Neural cell (in vitro differentiated cells): ENCODE measurements at regions not wholly inside any gene's neighbourhood (a gene's known extent, or its start where the extent isn't known, plus 50 kb on each side); places are given as distances from the start of the nearest gene placed in this dataset.

Experiments used
- H2AFZ ChIP-seq: fragments of 200-600, 300-800 bp; sonication (generic), shearing (Covaris generic); 2 replicates; pipeline ENCODE4 v1.6.0; 2014; ENCODE audit warnings: low read depth, mild to moderate bottlenecking, antibody characterized with exemption, low read length, moderate library complexity
- H3F3A ChIP-seq: fragments of 200-600 bp; shearing (Covaris generic); 2 replicates; pipeline ENCODE4 v1.6.1; 2016; ENCODE audit warnings: mild to moderate bottlenecking, moderate library complexity, mixed read lengths, antibody characterized with exemption, low read length; ENCODE audit not compliant: insufficient read depth, poor library complexity, severe bottlenecking
- H3K27ac ChIP-seq: fragments of 200-600, 300-800 bp; sonication (generic), shearing (Covaris generic); 2 replicates; pipeline ENCODE4 v1.5.1; 2014; ENCODE audit warnings: mild to moderate bottlenecking, low read length, moderate library complexity
- H3K27me3 ChIP-seq: fragments of 300-800, 200-600 bp; sonication (generic), shearing (Covaris generic); 2 replicates; pipeline ENCODE4 v1.6.0; 2014; ENCODE audit warnings: mild to moderate bottlenecking, low read depth, low read length, moderate library complexity; ENCODE audit not compliant: insufficient read depth
- H3K36me3 ChIP-seq: fragments of 300-800, 200-600 bp; sonication (generic), shearing (Covaris generic); 2 replicates; pipeline ENCODE4 v1.5.1; 2014; ENCODE audit warnings: mild to moderate bottlenecking, antibody characterized with exemption, low read length, moderate library complexity; ENCODE audit not compliant: insufficient read depth
- H3K4me2 ChIP-seq: fragments of 300-800, 200-600 bp; sonication (generic), shearing (Covaris generic); 2 replicates; pipeline ENCODE4 v1.6.0; 2014; ENCODE audit warnings: mild to moderate bottlenecking, low read length
- H3K4me3 ChIP-seq: fragments of 300-800, 200-600 bp; sonication (generic), shearing (Covaris generic); 2 replicates; pipeline ENCODE4 v1.5.1; 2014; ENCODE audit warnings: mild to moderate bottlenecking, low read length, moderate library complexity
- H3K79me2 ChIP-seq: fragments of 200-600 bp; shearing (Covaris generic); replicated peaks from 2 replicates; pipeline ENCODE4 v1.6.0; 2014; ENCODE audit warnings: mild to moderate bottlenecking, low read length, moderate library complexity; ENCODE audit not compliant: insufficient read depth
- H3K9ac ChIP-seq: fragments of 300-800, 200-600 bp; sonication (generic), shearing (Covaris generic); 2 replicates; pipeline ENCODE4 v1.6.1; 2016; ENCODE audit warnings: mild to moderate bottlenecking, low read length, mixed read lengths
- H3K9me2 ChIP-seq: fragments of 200-600 bp; shearing (Covaris generic); 2 replicates; pipeline ENCODE4 v1.6.1; 2016; ENCODE audit warnings: mild to moderate bottlenecking, low read length, mixed read lengths; ENCODE audit not compliant: insufficient read depth
- H3K9me3 ChIP-seq: fragments of 200-600, 300-800 bp; sonication (generic), shearing (Covaris generic); 2 replicates; pipeline ENCODE4 v1.6.1; 2016; ENCODE audit warnings: mild to moderate bottlenecking, mixed run types, low read length, moderate library complexity, mixed read lengths
- H4K20me1 ChIP-seq: fragments of 200-600 bp; shearing (Covaris generic); 2 replicates; pipeline ENCODE4 v1.6.1; 2016; ENCODE audit warnings: mild to moderate bottlenecking, mixed run types; ENCODE audit not compliant: insufficient read depth
- EP300 ChIP-seq: fragments of 450-650 bp; conservative IDR thresholded peaks from 2 replicates; pipeline ENCODE4 v1.6.1; 2014; ENCODE audit warnings: antibody characterized with exemption, mild to moderate bottlenecking, moderate library complexity; ENCODE audit not compliant: poor library complexity, severe bottlenecking
- EZH2 ChIP-seq: fragments of 200-600, 300-800 bp; shearing (Covaris generic), sonication (generic); IDR thresholded peaks from 2 replicates; pipeline ENCODE4 v1.6.1; 2014; ENCODE audit warnings: antibody characterized with exemption, low read length, borderline replicate concordance, mild to moderate bottlenecking; ENCODE audit not compliant: insufficient read depth, poor library complexity, severe bottlenecking
- MXI1 ChIP-seq: fragments of 450-650 bp; conservative IDR thresholded peaks from 2 replicates; pipeline ENCODE4 v1.6.1; 2014; ENCODE audit warnings: antibody characterized with exemption, mild to moderate bottlenecking; ENCODE audit not compliant: poor library complexity, severe bottlenecking
- POLR2AphosphoS5 ChIP-seq: IDR thresholded peaks from 2 replicates; pipeline ENCODE4 v1.6.1; 2012
- RAD21 ChIP-seq: fragments of 450-650 bp; conservative IDR thresholded peaks from 2 replicates; pipeline ENCODE4 v1.6.1; 2014; ENCODE audit warnings: antibody characterized with exemption, mild to moderate bottlenecking, moderate library complexity
- SMC3 ChIP-seq: fragments of 450-650 bp; conservative IDR thresholded peaks from 2 replicates; pipeline ENCODE4 v1.6.1; 2014; ENCODE audit warnings: antibody characterized with exemption, mild to moderate bottlenecking, moderate library complexity; ENCODE audit not compliant: poor library complexity
- TAF1 ChIP-seq: IDR thresholded peaks from 2 replicates; pipeline ENCODE4 v1.6.1; 2012; ENCODE audit warnings: low read depth
- TF ChIP-seq, protein P1 (sequence below): IDR thresholded peaks from 2 replicates; pipeline ENCODE4 v1.6.1; 2012; ENCODE audit warnings: borderline replicate concordance
- TF ChIP-seq, protein P2 (sequence below): fragments of 450-650 bp; IDR thresholded peaks from 2 replicates; pipeline ENCODE4 v1.5.1; 2014; ENCODE audit warnings: antibody characterized with exemption, mild to moderate bottlenecking, moderate library complexity; ENCODE audit not compliant: poor library complexity, severe bottlenecking

DNA sequence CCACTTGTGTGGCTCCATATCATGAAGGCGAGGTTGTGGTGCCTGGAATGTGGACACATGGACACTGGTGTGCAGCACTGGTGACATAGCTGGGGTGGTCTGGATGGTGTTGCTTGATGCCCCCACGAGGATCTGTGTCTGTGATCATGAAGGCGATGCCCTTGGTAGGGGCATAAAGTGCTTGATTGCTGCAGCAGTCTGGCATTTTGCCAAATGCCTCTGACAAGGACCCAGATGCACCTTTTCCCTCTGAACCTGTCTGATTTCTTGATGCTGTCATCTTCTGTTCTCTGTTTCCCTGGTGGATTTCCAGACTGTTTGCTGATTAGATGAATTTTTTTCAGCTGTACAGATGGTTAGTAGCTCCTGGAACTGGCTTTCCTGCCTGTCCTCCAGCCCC lies 752.0 kb upstream of the HS6ST1 start:
- H3K27me3 ChIP-seq = no peaks in the 10 kb centered on the region
- H3K79me2 ChIP-seq = no peaks in the 10 kb centered on the region
- no peak overlapping the region for H3K4me3 ChIP-seq
- no peaks in the 10 kb centered on the region for H3K9me2 ChIP-seq
- TF ChIP-seq EP300 (no peak), RAD21 (no peak), TAF1 (no peak), MXI1 (no peak), SMC3 (no peak), POLR2AphosphoS5 (no peak), EZH2 (no peak)
- TF ChIP-seq, protein P1, sequence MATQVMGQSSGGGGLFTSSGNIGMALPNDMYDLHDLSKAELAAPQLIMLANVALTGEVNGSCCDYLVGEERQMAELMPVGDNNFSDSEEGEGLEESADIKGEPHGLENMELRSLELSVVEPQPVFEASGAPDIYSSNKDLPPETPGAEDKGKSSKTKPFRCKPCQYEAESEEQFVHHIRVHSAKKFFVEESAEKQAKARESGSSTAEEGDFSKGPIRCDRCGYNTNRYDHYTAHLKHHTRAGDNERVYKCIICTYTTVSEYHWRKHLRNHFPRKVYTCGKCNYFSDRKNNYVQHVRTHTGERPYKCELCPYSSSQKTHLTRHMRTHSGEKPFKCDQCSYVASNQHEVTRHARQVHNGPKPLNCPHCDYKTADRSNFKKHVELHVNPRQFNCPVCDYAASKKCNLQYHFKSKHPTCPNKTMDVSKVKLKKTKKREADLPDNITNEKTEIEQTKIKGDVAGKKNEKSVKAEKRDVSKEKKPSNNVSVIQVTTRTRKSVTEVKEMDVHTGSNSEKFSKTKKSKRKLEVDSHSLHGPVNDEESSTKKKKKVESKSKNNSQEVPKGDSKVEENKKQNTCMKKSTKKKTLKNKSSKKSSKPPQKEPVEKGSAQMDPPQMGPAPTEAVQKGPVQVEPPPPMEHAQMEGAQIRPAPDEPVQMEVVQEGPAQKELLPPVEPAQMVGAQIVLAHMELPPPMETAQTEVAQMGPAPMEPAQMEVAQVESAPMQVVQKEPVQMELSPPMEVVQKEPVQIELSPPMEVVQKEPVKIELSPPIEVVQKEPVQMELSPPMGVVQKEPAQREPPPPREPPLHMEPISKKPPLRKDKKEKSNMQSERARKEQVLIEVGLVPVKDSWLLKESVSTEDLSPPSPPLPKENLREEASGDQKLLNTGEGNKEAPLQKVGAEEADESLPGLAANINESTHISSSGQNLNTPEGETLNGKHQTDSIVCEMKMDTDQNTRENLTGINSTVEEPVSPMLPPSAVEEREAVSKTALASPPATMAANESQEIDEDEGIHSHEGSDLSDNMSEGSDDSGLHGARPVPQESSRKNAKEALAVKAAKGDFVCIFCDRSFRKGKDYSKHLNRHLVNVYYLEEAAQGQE = no peak
- TF ChIP-seq, protein P2, sequence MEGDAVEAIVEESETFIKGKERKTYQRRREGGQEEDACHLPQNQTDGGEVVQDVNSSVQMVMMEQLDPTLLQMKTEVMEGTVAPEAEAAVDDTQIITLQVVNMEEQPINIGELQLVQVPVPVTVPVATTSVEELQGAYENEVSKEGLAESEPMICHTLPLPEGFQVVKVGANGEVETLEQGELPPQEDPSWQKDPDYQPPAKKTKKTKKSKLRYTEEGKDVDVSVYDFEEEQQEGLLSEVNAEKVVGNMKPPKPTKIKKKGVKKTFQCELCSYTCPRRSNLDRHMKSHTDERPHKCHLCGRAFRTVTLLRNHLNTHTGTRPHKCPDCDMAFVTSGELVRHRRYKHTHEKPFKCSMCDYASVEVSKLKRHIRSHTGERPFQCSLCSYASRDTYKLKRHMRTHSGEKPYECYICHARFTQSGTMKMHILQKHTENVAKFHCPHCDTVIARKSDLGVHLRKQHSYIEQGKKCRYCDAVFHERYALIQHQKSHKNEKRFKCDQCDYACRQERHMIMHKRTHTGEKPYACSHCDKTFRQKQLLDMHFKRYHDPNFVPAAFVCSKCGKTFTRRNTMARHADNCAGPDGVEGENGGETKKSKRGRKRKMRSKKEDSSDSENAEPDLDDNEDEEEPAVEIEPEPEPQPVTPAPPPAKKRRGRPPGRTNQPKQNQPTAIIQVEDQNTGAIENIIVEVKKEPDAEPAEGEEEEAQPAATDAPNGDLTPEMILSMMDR = no peak
- H3K36me3 ChIP-seq = no peaks in the 10 kb centered on the region
- no peak overlapping the region for H2AFZ ChIP-seq
- no peaks in the 10 kb centered on the region for H3F3A ChIP-seq
- no peaks in the 10 kb centered on the region for H3K9me3 ChIP-seq
- H3K9ac ChIP-seq = no peak overlapping the region
- no peak overlapping the region for H3K4me2 ChIP-seq
- no peaks in the 10 kb centered on the region for H4K20me1 ChIP-seq
- no peak overlapping the region for H3K27ac ChIP-seq

DNA sequence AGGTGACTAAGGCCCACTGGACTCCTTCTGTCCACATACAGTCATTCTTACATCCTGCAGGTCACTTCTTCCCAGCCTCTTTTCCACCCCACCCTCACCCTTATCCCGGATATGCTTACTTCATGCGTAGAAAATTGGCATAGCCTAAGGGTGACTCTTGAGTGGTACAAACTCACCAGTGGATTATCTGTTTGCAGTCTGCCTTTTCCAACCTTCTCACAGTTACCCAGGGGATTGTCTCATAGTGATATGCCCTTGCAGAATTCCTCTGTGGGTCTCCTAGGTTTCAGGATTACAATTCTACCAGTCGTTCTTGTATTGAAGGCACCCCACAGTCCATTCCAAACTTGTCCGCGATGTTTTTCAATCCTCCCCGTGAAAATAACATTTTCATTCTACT lies 752.9 kb upstream of the HS6ST1 start:
- H3K79me2 ChIP-seq = no peaks in the 10 kb centered on the region
- H3F3A ChIP-seq = no peaks in the 10 kb centered on the region
- no peak overlapping the region for H3K9ac ChIP-seq

More for the DNA sequence above, 752.9 kb upstream of the HS6ST1 start:
- no peaks in the 10 kb centered on the region for H3K9me2 ChIP-seq
- no peak overlapping the region for H3K27ac ChIP-seq
- H3K4me3 ChIP-seq = no peak overlapping the region
- TF ChIP-seq TAF1 (no peak), RAD21 (no peak), POLR2AphosphoS5 (no peak), MXI1 (no peak), EP300 (no peak), SMC3 (no peak), EZH2 (no peak)
- TF ChIP-seq, protein P1 = no peak
- TF ChIP-seq, protein P2 = no peak
- no peak overlapping the region for H3K4me2 ChIP-seq
- H3K9me3 ChIP-seq = no peaks in the 10 kb centered on the region
- no peak overlapping the region for H2AFZ ChIP-seq
- no peaks in the 10 kb centered on the region for H4K20me1 ChIP-seq
- H3K27me3 ChIP-seq = no peaks in the 10 kb centered on the region
- no peaks in the 10 kb centered on the region for H3K36me3 ChIP-seq
